ENCODE measurements at regions not wholly inside any gene's neighbourhood (a gene's known extent, or its start where the extent isn't known, plus 50 kb on each side); places are given as distances from the start of the nearest gene placed in this dataset.

- Histone ChIP-seq H2AK5ac (ENCODE audit: insufficient read length, low read length) (no peak overlapping the region), H3K27me3 (ENCODE audit: insufficient read depth, low read length) (no peaks in the 10 kb centered on the region), H3K9me3 (ENCODE audit: control insufficient read depth, low read depth, low read length) (no peaks in the 10 kb centered on the region), H2BK12ac (ENCODE audit: insufficient read length, low read depth, low read length) (no peak overlapping the region), H2BK120ac (ENCODE audit: low read depth, low read length, poor library complexity, severe bottlenecking) (no peak overlapping the region), H4K91ac (ENCODE audit: insufficient read length, low read depth, low read length) (no peak overlapping the region), H3K56ac (ENCODE audit: insufficient read length, low read depth, low read length) (no peak overlapping the region), H3K4ac (ENCODE audit: low read depth, low read length) (no peak overlapping the region), H2BK20ac (ENCODE audit: low read depth, low read length, poor library complexity, severe bottlenecking) (no peak overlapping the region), H3K27ac (ENCODE audit: insufficient read length, low read depth, low read length) (no peak overlapping the region), H3K14ac (ENCODE audit: insufficient read depth, low read length) (no peak overlapping the region), H3T11ph (ENCODE audit: low read length) (no peak overlapping the region), H4K5ac (ENCODE audit: insufficient read length, low read depth, low read length) (no peak overlapping the region), H3K79me2 (ENCODE audit: insufficient read depth, low read length) (no peaks in the 10 kb centered on the region), H4K8ac (replicated peaks; ENCODE audit: insufficient read length, low read depth, low read length) (no peak overlapping the region), H3K23ac (ENCODE audit: insufficient read length, low read depth, low read length) (no peak overlapping the region), H3K18ac (ENCODE audit: insufficient read length, low read depth, low read length) (no peak overlapping the region), H4K20me1 (ENCODE audit: control insufficient read depth, insufficient read depth, insufficient read length) (no peaks in the 10 kb centered on the region), H2BK5ac (ENCODE audit: insufficient read length, low read length) (no peak overlapping the region), H3K23me2 (ENCODE audit: insufficient read length, low read depth, low read length, poor library complexity, severe bottlenecking) (no peaks in the 10 kb centered on the region), H2BK15ac (ENCODE audit: low read depth, low read length) (no peak overlapping the region), H2AFZ (ENCODE audit: low read length) (no peak overlapping the region), H3K79me1 (ENCODE audit: insufficient read depth, low read depth, low read length, poor library complexity, severe bottlenecking) (no peaks in the 10 kb centered on the region), H3K4me1 (ENCODE audit: insufficient read depth, low read length) (no peaks in the 10 kb centered on the region), H3K4me2 (ENCODE audit: insufficient read depth, insufficient read length, low read length) (no peak overlapping the region), H3K9ac (ENCODE audit: extremely low read depth, insufficient read length, low read length) (no peak overlapping the region)
- DNase-seq: no peak
- H3K9me3 Mint-ChIP-seq: no peaks in the 10 kb centered on the region
- peaks cover 3 to 6% of the 10 kb centered on the region in 2 experiments; a peak in 1 of 4 replicates for H3K4me1 Mint-ChIP-seq
- no peak overlapping the region for H3K27ac Mint-ChIP-seq
- H3K36me3 Mint-ChIP-seq (ENCODE audit: insufficient read depth in 1 of 3, low read depth in 3 of 3): no peaks in the 10 kb centered on the region; a peak in 1 of 7 replicates
- H3K27me3 Mint-ChIP-seq (ENCODE audit: low read depth): no peaks in the 10 kb centered on the region
- WGBS (ENCODE audit: extremely low coverage, insufficient read length, low lambda C conversion rate): no CpG with 5 or more reads among the region's 15 CpGs
- no peak for TF ChIP-seq CTCF (conservative IDR thresholded peaks at IDR 0.05)
- no peak overlapping the region for H3K4me3 Mint-ChIP-seq
Observed at GRCh38 chr12:43288671-43289425, 263.2 kb downstream of the ADAMTS20 start.
